Breast epithelium (tissue), 4 donors: ENCODE measurements at regions not wholly inside any gene's neighbourhood (a gene's known extent, or its start where the extent isn't known, plus 50 kb on each side); places are given as distances from the start of the nearest gene placed in this dataset.

Source experiments
- DNase-seq, 2 donors: peaks; one replicate each; pipeline ENCODE4 v3.0.0-alpha.2; 2019; ENCODE audit warnings: low spot score in 2 of 2
- H3K27ac ChIP-seq, 2 donors: fragments of 200-600 bp; sonication (generic) in 1 of 2; one replicate each; pipeline ENCODE4 v1.5.1; 2016 to 2019; ENCODE audit warnings: mild to moderate bottlenecking in 1 of 2
- H3K27me3 ChIP-seq, 2 donors: fragments of 200-600 bp; sonication (generic) in 1 of 2; one replicate each; pipeline versions ENCODE4 v1.5.1 to v1.6.0; 2017 to 2019; ENCODE audit warnings: control low read depth in 1 of 2, mild to moderate bottlenecking in 1 of 2
- H3K36me3 ChIP-seq: fragments of 200-600 bp; one replicate; pipeline ENCODE4 v1.5.1; 2019
- H3K4me1 ChIP-seq, 2 donors: fragments of 200-600 bp; sonication (generic); one replicate each; pipeline ENCODE4 v1.5.1; 2016 to 2019; ENCODE audit warnings: control low read depth in 1 of 2
- H3K4me3 ChIP-seq, 3 donors: fragments of 200-600 bp; sonication (generic); 1 replicate in 2 of 3; 2 replicates in 1 of 3; pipeline ENCODE4 v1.5.1; 2016 to 2019; ENCODE audit warnings: mild to moderate bottlenecking in 3 of 3, moderate library complexity in 2 of 3
- H3K9me3 ChIP-seq, 2 donors: fragments of 200-600 bp; sonication (generic) in 1 of 2; one replicate each; pipeline ENCODE4 v1.5.1; 2016 to 2019; ENCODE audit warnings: control low read depth in 1 of 2
- POLR2A ChIP-seq: fragments of 450-650 bp; IDR thresholded peaks from one replicate; pipeline ENCODE4 v1.6.1; 2016; ENCODE audit warnings: antibody characterized with exemption, mild to moderate bottlenecking, moderate library complexity
- POLR2AphosphoS5 ChIP-seq, 3 donors: sonication (generic); formaldehyde crosslinking; IDR thresholded peaks; one replicate each; pipeline ENCODE4 v1.6.1; 2017; ENCODE audit warnings: antibody characterized with exemption in 3 of 3
- intact Hi-C: fragments of 100-400 bp; cut with DNase I; formaldehyde crosslinking; loops from one replicate; pipeline ENCODE4 v1.15.1; 2023; ENCODE audit warnings: low total_unique reads
- TF ChIP-seq, protein P1 (sequence below), 3 donors: fragments of 450-650 bp; IDR thresholded peaks; one replicate each; pipeline ENCODE4 v1.5.1; 2016 to 2017; ENCODE audit warnings: antibody characterized with exemption in 3 of 3, mild to moderate bottlenecking in 3 of 3, moderate library complexity in 3 of 3

- no peaks in the 10 kb centered on the region for H3K27me3 ChIP-seq
- H3K36me3 ChIP-seq, result no peaks in the 10 kb centered on the region
- no peak overlapping the region for H3K4me3 ChIP-seq
- DNase-seq, result no peak
- intact Hi-C loops, result no loop called here
- no peaks in the 10 kb centered on the region for H3K4me1 ChIP-seq
- TF ChIP-seq POLR2A (no peak), POLR2AphosphoS5 (IDR thresholded peaks at IDR 0.05) (no peak)
- TF ChIP-seq, protein P1, sequence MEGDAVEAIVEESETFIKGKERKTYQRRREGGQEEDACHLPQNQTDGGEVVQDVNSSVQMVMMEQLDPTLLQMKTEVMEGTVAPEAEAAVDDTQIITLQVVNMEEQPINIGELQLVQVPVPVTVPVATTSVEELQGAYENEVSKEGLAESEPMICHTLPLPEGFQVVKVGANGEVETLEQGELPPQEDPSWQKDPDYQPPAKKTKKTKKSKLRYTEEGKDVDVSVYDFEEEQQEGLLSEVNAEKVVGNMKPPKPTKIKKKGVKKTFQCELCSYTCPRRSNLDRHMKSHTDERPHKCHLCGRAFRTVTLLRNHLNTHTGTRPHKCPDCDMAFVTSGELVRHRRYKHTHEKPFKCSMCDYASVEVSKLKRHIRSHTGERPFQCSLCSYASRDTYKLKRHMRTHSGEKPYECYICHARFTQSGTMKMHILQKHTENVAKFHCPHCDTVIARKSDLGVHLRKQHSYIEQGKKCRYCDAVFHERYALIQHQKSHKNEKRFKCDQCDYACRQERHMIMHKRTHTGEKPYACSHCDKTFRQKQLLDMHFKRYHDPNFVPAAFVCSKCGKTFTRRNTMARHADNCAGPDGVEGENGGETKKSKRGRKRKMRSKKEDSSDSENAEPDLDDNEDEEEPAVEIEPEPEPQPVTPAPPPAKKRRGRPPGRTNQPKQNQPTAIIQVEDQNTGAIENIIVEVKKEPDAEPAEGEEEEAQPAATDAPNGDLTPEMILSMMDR (IDR thresholded peaks at IDR 0.05), result no peak
- no peaks in the 10 kb centered on the region for H3K9me3 ChIP-seq
- H3K27ac ChIP-seq, result no peak overlapping the region
Measured at GRCh38 chr17:70776441-70776840, 607.1 kb downstream of the KCNJ2 start.

DNA sequence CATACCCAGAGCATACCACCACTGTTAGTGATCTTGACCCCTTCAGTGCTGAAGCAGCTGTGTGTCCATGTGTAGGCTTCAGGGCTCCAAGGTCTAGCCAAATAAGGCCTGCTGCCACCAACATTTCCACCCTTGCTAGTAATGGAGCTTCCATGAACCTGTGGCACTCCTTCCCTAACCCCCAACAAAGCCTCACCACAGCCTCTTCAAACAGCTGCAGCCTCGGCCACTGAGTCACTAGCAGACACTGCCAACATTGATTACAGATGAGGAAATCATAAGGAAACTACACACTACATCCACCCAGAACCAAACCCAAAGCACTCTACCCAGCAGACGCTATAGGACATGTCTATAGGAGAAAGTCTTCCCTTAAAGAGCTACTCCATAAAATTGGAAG, 610.7 kb downstream of the KCNJ2 start:
- H3K27ac ChIP-seq, result no peak overlapping the region
- no peaks in the 10 kb centered on the region for H3K4me1 ChIP-seq
- TF ChIP-seq POLR2A, result no peak
- TF ChIP-seq POLR2AphosphoS5 (IDR thresholded peaks at IDR 0.05), result no peak
- TF ChIP-seq, protein P1 (IDR thresholded peaks at IDR 0.05), result no peak
- H3K9me3 ChIP-seq, result no peaks in the 10 kb centered on the region
- intact Hi-C loops, result no loop called here
- DNase-seq, result no peak
- no peaks in the 10 kb centered on the region for H3K27me3 ChIP-seq
- H3K36me3 ChIP-seq, result no peaks in the 10 kb centered on the region
- no peak overlapping the region for H3K4me3 ChIP-seq

GRCh38 chr17:70786081-70786480, 616.7 kb downstream of the KCNJ2 start:
- Histone ChIP-seq H3K4me3 (no peak overlapping the region), H3K36me3 (no peaks in the 10 kb centered on the region), H3K4me1 (no peaks in the 10 kb centered on the region), H3K9me3 (no peaks in the 10 kb centered on the region), H3K27ac (no peak overlapping the region), H3K27me3 (no peaks in the 10 kb centered on the region)
- no peak for DNase-seq
- no peak for TF ChIP-seq POLR2AphosphoS5 (IDR thresholded peaks at IDR 0.05)
- TF ChIP-seq, protein P1 (IDR thresholded peaks at IDR 0.05), result no peak
- TF ChIP-seq POLR2A, result no peak
- intact Hi-C loops, result no loop called here

DNA sequence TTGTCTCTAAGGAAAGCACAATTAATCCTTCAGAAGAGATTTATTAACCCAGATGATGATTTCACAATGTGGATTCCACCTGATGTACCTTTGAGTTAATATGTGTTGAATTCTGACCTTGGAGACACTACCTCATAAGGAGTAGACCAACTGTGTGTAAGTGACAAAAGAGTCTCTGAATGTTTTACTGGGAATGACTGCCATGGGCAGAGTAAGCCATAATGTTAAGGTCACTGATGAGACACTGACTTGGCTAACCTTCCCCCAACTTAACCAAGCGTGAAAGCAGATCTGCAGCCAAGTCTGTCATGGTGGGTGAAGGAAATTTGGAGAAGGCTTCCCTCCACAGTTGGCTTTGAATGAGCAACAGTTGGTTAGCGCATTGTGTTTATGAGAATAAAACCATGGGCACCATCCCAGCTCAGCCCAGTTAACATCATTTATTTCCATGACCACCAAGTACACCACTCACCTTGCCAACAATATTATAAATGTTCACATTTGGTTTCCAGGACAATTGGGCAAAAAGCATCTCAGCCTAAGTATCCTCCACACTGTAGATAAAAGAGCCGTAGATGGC, 618.5 kb downstream of the KCNJ2 start:
- Histone ChIP-seq H3K4me1 (no peaks in the 10 kb centered on the region), H3K36me3 (no peaks in the 10 kb centered on the region), H3K4me3 (no peak overlapping the region), H3K27me3 (no peaks in the 10 kb centered on the region), H3K27ac (no peak overlapping the region), H3K9me3 (no peaks in the 10 kb centered on the region)
- intact Hi-C loops, result no loop called here
- TF ChIP-seq POLR2A (no peak), POLR2AphosphoS5 (IDR thresholded peaks at IDR 0.05) (no peak)
- TF ChIP-seq, protein P1 (IDR thresholded peaks at IDR 0.05), result no peak
- no peak for DNase-seq

DNA sequence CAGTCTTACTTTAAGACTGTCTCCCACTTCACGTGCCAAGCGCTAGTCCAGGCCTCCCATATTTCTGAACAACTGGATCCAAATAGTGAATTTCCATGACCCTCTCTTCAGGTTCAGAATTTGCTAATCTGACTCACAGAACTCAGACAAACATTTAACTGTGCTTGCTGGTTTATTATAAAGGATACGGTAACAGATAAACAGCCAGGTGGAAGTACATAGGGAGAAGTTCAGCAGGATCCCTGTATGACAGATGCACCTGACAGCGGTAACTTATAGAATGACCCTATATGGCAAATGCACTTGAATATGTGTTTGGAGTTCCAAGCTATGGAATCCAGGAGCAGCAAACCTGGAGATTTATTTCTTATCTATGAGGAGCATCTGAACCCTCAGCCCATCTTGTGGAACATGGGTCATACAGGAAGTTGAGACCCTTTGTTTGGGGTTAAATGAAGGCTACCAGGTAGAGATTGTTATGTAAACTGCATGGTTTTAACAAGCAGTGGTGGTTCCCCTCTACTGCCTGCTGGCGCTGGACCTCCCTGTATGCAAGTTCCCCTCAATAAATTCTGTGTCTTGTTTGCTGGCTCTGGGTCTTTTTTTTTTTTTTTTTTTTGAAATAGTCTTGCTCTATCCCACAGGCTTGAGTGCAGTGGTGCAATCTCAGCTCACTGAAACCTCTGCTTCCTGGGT, 622.6 kb downstream of the KCNJ2 start:
- Histone ChIP-seq H3K27me3 (no peaks in the 10 kb centered on the region), H3K4me3 (no peak overlapping the region), H3K4me1 (no peaks in the 10 kb centered on the region), H3K36me3 (no peaks in the 10 kb centered on the region), H3K9me3 (no peaks in the 10 kb centered on the region), H3K27ac (no peak overlapping the region)
- no peak for DNase-seq
- TF ChIP-seq, protein P1 (IDR thresholded peaks at IDR 0.05), result no peak
- TF ChIP-seq POLR2AphosphoS5 (IDR thresholded peaks at IDR 0.05) (no peak), POLR2A (no peak)
- intact Hi-C loops, result no loop called here
